Renal cortical epithelial cell (primary cell): ENCODE measurements at regions not wholly inside any gene's neighbourhood (a gene's known extent, or its start where the extent isn't known, plus 50 kb on each side); places are given as distances from the start of the nearest gene placed in this dataset.
"Not testable (repeated sequence)": the region's sequence is repeated elsewhere in the genome, so short reads cannot be mapped to it uniquely, and the experiment has no call there.

ENCODE experiments used
- DNase-seq: peaks from one replicate; pipeline ENCODE4 v3.0.0-alpha.2; 2011; ENCODE audit warnings: low read depth

DNA sequence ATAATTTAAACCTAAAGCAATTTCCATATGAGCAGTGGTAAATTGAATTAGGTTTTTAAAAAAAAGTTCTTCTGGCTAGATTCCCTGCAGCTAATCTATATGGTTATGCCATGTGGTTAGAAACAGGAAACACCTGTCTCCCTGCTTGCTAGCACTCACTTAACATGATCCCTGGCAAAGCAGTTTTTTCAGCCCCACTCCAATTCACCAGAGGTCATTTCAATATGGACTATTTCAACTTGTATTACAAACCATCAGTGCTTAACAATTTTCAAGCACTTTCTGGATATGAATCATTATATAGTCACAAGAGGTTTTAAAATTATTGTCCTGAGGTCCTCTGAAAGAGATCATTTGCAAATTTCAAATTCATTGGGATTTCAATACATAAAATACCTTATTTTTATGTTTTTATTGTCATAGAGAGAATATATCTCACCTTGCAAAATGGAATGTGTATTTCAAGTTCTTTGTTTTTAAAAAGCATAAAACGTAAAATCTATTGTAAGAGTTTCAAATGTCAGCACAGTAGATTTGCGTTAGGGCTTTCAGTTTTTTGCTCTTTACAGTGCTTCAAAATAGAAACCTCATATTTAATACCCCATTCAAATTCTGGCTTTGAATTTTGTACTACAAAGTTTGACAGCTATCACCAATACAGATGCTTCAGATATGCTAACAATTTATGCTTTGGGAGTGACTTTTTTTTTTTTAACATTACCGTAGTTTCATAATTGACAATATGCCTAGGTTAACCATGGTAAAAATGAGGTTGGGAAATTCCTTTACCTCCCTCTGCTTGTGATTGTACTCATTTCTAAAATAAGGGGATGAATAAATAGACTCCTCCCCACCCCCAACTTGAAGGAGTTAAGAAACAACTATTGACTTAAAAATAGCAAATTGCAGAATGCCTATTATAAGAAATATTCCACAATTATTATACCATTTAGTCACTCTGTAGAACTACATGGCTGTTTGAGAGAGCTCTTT is 117.5 kb upstream of the HGF start:
- DNase-seq: no peak

DNA sequence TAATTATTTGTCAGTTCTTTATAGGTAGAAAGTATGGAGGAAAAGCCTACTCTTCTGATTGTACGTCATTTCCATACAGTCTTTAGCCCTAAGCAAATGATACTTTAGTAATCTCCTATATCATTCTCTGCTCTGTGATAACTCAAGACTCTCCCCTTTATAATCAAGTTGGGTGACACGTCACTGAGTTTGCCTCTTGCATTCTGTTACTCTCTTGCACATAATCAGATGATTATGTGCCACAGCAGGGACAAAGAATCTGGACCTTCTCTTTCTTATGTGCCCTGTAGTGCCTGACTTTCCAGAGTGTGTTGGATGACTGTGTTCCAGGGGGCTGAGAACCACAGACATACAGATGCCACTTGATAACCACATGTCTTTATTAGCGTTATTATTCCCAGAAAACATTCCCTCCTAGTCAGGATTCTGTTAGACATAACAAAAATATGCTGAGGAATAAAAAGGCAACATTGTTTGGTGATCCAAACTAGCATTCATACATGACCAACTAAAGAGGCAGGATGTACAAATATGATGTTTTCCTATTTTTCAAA is 116.4 kb upstream of the HGF start:
- no peak for DNase-seq

DNA sequence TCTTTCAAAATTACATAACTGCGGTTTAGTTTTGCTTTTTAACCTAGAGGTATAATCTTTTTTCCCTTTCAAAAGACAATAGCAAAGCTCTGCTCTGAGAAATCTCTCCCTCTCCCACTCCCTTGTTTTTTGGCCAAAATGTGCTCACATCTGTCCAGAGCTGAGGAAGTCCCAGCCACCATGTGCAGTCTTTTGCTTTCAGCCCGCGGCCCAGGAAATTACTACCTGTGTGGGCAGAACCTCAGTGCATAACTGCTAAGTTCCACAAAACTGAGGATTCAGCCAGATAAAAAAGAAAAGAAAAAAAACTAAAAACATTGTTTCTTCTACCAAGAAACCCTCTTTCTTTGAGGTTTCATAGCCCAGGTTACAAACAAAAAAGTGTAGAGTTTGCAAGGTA is 115.0 kb upstream of the HGF start:
- DNase-seq: no peak

DNA sequence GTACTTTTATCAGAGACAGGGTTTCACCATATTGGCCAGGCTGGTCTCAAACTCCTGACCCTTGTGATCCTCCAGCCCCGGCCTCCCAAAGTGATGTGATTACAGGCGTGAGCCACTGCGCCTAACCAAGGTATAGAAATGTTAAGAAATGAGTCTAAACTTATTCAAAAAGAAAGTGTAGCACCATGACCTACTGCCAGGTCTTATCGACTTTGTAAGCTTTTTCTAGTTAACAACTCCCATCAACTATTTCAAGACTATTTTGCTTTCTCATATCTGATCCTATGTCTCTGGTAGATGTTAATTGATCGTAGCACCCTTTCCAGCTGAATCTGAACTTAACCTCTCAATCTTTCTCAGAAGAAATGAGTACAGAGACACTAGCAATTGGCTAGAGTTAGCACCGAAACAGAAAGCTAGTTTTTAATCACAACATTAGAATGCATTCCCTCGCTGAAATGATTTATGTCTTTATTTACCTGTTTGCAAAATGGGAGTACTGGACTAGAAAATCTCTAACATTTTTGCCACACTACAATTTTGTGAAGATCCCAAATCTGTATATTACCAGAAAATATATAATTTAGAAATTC is 114.0 kb upstream of the HGF start:
- no peak for DNase-seq

DNA sequence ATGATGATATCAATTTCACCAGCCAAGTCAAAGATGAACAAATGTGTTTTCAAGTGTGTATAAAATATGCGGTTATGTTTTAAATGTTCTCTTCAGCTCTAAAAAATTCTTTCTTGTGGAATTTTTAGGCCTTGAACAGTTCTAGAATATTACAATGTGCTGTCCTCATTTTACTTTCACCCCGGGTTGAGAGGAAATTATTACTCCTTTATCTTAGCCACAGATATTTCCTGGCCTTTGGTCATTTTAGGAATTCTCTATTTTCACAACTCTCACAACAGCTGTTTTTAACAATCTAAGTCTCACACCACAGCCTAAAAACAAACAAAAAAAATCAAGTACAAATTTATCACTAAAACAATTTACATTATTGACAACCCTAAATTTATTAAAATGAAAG is 112.2 kb upstream of the HGF start:
- no peak for DNase-seq

DNA sequence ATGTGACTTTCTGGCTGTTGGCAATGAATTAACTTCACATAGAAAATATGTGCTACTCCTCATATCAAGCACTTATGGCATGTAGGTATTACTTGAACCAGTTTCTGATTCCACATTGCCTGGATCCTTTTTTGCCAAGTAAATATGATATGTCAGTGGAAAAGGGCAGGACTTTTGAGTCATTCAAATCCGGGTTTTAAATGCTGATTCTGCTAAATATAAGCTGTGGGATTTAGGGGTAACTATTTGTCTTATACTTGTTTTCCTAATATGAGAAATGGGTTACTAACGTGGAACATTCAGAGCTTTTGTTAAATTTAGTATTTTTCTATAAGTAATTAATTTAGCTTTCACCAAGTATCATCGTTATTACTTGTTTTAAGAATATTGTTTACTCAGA is 108.0 kb upstream of the HGF start:
- DNase-seq: no peak

DNA sequence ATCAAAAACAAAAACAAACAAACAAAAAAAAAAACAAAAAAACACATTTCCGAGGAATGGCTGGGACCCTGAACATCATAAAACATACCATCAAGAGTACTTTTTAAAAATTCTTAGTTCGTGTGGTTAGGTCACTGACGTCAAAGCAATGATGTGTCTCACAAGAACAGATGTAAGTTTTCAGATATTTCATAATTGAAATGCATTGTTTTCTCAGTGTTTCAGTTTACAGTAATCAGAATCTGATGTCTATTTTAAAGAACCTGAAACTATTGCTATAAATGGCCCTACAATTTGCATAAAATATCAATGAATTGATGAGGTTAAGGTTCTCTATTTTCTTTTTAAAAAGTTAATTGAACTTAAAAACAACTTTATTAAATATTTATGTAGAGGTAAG is 103.7 kb upstream of the HGF start:
- DNase-seq: no peak

DNA sequence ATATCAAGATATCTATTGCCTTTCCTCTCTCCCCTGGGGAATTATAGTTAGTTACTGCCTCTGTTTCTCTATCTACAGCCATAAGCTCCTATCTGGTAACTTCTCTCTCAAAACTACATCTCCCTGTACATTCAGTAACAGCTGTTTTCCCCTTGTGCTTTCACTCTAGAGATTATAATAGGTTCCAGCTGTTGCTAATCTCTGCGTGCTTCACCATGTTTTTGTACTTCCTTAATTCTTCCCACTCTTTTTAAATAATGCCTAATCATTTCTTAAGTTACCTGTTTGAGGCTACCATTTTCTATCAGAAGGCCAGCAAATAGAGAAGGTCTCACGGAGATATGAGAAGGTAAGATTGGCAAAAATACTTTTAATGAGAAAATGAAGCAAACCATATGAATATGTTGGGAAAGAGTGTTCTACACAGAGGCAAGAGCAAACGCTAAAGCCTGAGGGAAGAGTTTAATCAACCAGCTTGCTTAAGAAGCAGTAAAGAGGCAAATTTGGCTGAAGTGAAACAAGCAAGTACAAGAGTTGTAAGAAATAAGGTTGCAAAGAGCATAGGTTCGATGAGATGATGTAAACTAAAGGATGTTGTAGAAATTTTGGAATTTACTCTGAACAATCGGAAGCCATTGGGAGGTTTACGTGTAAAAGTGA is 101.9 kb upstream of the HGF start:
- no peak for DNase-seq

DNA sequence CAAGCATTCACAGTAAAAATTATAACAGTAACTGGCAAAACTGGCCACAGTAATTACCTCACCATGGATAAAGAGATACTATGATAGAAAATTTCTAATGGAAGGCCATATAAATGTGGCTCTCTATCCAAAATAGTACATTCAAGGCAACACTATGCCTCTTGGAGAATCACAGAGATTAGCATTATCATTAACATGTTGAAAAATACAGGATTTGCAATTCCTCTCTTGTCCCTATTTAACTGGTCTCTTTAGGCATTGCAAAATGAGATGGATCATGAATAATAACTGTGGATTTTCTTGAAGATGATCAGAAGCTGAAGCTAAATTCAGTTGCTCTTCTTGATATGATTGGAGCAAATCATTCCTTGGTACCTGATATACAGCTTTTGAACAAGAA is 100.8 kb upstream of the HGF start:
- no peak for DNase-seq

DNA sequence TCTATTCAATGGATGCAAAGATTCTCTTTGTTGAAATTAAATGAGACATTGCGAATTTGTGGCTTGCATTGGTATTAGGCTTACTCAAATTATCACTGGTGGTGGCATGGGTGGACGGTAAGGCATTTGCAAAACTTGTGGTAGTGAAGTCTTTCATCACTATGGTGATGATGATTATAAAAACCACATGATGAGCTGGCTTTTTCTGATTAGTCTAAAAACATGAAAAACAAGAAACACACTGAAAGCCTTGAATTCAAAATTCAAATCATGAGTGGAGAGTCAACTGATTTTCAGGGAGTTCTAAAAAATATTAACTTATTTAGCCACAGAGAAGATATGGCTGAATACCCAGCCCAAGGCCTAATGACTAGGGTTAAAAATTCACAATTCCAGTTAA is 99.8 kb upstream of the HGF start:
- DNase-seq: peak; percentile 93

DNA sequence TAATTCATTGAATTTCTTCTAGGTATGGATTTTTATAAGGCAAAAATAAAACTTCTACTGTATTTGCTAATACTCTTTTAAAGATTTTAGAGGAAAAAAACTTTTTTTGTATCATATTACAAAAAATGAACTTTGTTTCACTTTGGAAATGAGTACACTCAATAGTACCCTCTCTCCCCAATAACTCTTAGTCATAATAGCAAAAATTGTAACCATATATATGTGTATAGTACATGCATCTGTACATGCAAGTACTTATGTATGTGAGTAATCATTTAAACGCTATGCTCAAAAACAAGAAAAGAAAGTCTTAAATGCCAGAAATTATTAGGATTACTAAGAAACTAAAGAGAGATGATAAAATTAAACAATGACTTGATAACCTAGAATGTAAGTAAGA is 95.9 kb upstream of the HGF start:
- DNase-seq: no peak

DNA sequence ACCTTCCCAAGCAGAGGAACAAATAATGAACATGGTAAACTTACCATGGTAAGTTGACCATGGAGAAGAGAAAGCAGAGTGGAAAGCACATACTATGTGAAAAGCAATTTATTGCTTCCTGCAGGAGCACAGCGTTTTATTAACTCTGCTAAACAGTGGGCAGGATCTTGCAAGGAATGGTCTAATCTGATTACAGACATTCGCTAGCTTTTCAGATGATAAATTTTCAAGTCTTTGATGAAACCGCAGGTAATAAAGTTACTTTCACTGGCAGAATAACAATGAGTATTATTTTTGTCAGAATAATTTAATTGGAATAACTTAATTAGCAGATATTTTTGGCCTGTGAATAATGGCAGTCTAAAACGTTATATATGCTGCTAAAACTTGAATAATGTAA is 89.6 kb upstream of the HGF start:
- DNase-seq: no peak

DNA sequence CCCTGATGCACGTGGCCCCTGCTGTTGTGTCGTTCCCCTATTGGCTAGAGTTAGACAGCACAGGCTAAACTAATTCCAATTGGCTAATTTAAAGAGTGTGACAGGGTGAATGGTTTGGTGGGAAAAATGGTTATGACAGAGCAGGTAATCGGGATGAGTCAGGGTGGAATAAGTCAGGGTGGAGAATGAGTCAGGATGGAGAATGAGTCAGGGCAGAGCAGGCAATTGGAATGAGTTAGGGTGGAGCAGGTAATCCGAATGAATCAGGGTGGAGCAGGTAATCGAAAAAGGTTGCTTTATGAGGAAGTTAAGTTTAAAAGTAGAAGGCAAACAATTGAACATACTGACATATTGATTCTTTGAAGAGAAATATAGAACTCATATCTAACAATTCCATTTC is 89.0 kb upstream of the HGF start:
- DNase-seq: peak; percentile 27

DNA sequence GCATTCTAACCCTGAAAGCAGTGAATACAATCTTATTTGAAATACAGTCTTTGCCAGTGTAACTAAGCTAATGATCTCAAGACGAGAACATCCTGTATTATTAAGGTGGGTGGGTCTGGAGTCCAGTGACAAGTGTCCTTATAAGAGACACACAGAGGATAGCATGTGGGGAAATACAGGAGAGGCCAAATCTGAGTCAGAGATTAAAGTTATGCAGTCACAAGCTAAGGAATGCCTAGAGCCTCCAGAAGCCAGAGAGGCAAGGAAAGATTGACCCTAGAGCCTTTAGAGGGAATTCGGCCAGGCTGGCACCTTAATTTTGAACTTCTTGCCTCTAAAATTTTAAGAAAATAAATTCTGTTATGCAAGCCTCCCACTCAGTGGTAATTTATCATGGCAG is 87.5 kb upstream of the HGF start:
- peak; percentile 33 for DNase-seq

DNA sequence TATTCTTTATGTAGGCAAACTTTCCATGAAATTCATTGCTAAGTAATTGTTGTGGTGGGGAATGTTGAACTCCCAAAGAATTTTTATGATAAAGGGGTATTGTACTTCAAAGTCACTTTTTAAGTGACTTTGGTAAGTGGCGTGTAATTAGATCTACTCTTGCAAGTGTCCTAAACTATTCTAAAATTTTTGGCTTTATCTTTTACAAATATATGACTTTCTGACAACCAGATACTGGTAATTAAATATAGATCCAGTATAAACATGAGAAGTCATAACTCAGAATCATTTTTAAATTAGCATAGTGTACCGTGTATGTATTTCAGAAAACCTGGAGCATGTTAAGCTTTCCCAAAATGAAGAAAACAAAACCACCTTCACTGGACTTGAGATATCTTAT is 84.7 kb upstream of the HGF start:
- no peak for DNase-seq

DNA sequence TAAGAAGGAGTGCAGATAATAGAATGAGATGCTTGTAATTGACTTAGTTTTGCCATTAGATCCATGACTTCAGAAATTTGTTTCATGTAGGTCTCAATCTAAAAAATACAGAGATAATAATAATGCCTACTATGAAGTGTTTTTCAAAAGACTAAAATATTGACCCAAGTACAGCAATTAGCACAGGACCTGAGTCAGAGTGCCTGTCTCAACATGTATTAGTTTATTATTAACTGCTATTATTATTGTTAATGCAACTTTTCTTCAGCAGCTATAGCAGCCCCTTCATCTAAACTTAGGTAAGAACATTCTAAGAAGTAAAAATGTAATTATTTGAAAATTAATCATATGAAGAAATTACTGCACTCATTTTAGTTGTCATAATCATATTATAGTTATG is 82.9 kb upstream of the HGF start:
- no peak for DNase-seq

DNA sequence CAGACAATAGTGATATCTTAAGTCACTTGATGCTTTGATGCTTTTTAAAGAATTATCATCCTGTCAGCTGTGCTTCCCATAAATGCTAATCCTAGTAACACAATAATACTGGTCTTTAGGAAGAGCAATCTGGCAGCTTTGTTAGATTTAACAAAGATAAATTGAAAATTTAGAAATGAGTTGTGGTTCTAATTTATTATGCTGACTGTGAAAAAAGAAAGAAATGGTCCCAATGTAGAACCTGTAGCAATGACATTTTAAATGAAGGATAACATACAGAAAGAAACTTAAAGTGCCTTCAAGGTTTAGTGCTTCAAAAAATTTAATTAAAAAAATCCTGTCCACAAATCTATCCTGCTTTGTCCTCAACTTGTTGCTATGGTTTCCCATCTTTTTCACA is 81.6 kb upstream of the HGF start:
- DNase-seq: no peak

DNA sequence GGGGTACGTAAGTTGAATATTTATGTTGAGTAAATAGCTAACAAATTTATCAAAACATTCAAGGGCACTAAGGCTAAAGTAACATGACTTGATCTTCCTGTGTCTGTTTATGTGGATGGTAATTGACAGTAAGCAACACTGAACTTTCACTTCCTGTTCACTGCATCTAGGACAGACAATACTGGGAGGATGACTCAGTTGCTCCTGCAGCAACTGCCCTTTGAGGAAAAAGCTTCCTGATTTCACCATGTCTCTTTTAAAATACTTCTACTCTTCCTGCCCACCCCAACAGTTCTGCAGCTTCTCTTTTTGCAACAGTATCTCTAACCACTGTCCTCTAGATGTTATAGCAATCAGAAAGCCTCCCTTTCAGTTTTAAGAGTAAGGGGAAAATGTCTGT is 76.6 kb upstream of the HGF start:
- peak; percentile 82 for DNase-seq

DNA sequence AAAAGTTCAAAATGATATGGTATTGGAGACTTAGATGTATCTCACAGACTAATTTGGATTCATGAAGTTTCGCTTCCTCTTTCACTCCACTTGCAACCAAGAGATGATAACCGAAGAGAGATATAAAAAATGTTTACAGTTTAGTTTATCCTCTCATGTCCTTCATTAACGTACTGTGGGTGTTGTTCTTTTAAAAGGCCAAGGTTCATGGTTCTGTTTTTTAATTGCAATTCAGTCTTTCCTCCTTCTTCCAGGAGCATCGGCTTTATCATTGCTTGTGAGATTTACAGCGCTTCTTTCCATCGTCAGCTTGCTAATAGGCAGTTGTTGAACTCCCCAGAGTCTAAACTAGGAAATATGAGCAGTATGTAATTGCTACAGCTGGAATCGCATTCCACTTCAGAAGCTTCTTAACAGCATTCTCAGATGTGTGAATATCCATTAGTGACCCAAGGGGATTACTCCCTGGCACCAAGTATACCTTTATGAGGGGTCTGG is 75.9 kb upstream of the HGF start:
- peak; percentile 12 for DNase-seq

DNA sequence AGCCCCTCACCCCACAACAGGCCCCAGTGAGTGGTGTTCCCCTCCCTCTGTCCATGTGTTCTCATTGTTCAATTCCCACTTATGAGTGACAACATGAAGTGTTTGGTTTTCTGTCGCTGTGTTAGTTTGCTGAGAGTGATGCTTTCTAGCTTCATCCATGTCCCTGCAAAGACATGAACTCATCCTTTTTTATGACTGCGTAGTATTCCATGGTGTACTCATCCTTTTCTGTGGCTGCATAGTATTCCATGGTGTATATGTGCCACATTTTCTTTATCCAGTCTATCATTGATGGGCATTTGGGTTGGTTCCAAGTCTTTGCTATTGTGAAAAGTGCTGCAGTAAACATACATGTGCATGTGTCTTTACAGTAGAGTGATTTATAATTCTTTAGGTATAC is 73.8 kb upstream of the HGF start:
- not testable (repeated sequence) for DNase-seq

DNA sequence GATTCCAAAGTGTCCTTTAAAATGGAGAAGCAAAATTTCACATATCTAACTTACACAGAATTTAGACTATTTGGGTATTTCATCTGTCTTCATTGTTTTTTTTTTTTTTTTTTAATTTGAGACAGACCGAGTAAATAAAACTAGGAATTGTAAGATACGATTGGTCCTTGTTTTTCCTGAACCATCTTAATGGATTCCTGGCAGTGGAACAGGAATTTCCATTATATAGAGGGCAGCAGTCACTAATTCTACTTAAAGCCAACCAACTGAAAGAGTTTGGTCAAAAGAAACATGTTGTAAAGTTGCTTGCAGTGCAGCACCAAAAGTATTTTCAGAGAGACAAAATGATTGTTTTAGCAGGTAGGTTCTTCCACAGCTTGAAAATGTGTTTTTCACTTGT is 72.5 kb upstream of the HGF start:
- DNase-seq: no peak

DNA sequence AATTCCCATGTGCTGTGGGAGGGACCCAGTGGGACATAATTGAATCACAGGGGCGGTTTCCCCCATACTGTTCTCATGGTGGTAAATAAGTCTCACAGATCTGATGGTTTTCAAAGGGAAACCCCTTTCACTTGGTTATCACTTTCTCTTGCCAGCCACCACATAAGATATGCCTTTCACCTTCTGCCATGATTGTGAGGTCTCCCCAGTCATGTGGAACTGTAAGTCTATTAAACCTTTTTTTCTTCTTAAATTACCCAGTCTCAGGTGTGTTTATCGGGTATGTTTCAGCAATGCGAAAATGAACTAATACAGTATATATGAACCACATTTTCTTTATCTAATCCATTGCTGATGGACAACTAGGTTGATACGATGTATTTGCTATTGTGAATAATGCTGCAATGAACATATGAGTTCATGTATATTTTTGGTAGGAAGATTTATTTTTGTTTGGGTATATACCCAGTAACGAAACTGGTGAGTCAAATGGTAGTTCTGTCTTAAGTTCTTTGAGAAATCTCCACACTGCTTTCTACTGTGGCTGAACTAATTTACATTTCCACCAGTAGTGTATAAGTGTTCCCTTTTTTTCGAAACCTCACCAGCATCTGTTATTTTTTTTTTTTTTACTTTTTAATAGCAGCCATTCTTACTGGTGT is 70.0 kb upstream of the HGF start:
- DNase-seq: no peak
